ENCODE measurements at regions not wholly inside any gene's neighbourhood (a gene's known extent, or its start where the extent isn't known, plus 50 kb on each side); places are given as distances from the start of the nearest gene placed in this dataset.
"Not testable (repeated sequence)": the region's sequence is repeated elsewhere in the genome, so short reads cannot be mapped to it uniquely, and the experiment has no call there.

DNA sequence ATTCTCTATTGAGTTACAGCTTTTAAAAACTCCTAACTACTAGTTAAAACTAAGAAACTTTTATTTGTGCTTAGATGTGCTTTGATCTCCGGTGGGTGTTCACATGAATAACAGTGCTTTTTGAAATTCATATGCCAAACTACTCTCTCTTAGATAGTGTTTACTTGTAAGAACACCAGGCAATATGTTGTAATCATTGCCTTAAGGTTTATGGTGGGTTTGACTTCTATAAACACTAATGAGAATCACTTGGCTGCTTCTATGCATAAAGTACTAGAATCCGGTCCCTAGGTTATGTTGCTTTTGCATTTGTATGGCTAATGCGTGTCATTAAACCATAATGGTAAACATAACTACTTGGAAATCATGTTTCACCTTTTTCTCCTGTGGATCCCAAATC lies 203.9 kb upstream of the VSTM2A start:
- H3K27ac ChIP-seq = no peak overlapping the region

DNA sequence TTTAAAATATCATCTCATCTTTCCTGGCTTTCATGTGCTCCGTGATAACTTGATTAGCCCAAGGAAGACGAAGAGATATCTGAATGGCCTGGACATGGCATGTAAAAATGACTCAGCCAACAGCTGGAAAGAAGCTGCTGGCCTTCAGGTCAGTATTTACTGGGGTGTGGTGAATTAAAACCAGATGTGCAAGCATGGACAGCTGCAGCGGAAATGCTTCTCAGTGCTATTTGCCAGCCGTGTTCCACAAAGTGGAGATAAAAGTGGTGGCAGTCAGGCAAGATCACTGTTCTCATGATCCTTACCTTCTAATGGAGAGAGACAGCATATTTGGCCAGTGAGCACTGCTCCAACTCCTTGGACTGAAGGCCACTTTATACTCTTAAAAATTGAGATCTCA lies 203.1 kb upstream of the VSTM2A start:
- DNase-seq (ENCODE audit: low read depth, low spot score) = no peak

More for the DNA sequence above, 203.9 kb upstream of the VSTM2A start:
- no peak for DNase-seq (ENCODE audit: low read depth, low spot score)

DNA sequence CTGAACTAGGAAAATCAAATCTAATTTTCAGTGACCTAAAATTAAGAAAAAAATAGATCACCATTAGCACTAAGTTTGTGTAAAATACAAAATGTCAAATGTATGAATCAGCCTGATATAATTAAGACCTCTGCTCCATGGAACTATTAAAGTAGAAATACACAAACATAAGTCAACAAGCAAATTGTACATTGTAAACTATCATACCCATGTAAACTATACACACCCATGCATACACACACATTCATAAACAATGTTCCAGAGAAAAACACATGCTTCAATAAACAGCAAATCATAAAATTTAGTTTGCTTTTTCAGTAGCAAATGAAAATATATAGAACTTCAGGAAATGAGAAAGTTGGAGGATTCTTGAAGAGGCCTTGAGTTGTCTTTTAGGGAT lies 199.7 kb upstream of the VSTM2A start:
- DNase-seq (ENCODE audit: low read depth, low spot score) = no peak
- no peak overlapping the region for H3K27ac ChIP-seq

More for the DNA sequence above, 203.1 kb upstream of the VSTM2A start:
- no peak overlapping the region for H3K27ac ChIP-seq

DNA sequence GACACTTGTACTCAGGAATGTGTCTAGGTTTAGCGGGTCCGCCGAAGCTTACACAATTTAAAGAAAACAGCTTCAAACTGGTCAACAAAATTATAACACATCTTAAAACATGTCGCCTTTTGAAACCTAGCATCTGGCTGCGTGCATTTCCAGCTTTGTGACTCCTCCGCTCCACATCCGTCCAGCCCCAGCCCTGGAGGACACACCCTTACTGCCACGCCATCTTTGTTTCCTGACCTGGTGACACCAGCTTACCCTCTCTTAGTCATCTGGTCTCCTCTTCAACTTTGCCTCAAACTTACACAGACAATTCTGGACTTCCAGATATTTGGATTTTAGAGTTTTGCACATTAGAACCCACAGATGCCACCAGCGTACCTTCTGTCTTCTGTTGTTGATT lies 198.7 kb upstream of the VSTM2A start:
- no peak for DNase-seq (ENCODE audit: low read depth, low spot score)
- H3K27ac ChIP-seq = no peak overlapping the region

DNA sequence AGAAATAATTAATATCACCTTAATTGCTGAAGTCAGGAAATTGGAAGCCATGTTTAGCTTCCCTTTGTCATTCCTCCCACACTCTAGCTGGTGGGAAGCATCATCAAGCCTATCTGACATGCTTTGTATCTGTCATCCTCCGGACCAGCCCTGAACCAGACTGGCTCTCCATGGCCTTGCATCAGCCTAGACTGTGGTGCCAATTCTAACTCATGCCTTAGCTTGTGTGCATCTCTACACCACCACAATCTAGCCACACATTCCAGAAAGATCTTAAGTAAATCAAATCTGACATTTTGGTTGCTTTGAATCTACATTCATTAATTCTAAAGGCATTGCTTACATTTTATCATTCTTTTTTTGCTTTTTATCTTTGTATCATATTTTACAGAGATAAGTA lies 196.4 kb upstream of the VSTM2A start:
- H3K27ac ChIP-seq = no peak overlapping the region
- no peak for DNase-seq (ENCODE audit: low read depth, low spot score)

DNA sequence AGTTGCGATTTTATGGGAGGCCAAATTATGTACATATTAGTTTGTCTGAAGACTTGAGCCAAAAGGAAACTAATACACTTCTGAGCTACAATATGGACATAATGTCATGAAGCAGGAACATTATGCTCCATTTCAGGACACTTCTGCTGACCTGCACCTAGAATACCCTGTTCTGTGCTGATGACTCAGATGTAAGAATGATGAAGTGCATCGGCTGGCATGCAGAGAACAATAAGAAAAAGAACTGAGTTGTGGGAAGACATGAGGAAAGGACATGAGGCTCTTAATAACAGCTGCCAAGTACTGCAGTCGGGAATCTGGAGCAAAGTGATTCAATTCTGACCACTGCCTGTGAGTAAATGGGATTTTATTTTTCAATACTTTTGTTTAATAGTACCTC lies 192.9 kb upstream of the VSTM2A start:
- H3K27ac ChIP-seq = no peak overlapping the region
- peak; percentile 50 for DNase-seq (ENCODE audit: low read depth, low spot score)

DNA sequence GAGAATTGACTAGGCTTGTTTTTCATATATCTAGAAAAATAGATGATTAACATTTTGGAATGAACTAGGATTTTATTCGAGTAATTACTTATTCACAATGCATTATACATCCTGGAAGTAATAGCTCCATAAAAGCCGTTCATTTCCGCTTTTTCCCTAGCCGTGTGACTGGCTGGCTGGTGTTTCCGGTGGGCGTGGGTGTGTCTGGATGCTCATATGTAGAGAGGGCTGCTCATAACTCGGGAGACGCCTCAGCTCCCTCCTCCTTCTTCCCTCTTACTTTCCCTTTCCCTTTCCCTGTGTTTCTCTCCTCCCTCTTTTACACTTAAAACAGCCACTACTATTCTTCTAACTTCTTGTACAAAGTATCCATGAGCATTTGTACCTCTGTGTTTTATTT lies 187.7 kb upstream of the VSTM2A start:
- DNase-seq (ENCODE audit: low read depth, low spot score) = no peak
- H3K27ac ChIP-seq = no peak overlapping the region

DNA sequence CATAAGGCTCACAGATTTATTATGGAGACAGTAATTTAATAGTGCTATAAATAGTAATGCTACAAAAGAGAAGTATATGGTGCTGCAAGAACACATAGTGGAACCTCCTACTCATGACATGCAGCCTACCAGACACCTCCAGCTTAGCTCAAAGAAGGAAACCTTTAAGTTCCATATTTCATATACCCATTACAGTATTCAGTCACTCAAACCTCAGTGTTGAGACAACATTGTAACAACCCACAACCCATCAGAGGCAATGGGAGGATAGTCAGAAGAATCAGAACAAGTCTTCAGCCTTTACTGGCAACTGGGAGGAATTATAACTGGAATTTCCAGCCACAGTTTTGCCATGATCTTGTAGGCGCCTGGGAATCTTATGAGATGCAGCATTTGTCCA lies 186.3 kb upstream of the VSTM2A start:
- DNase-seq (ENCODE audit: low read depth, low spot score) = no peak
- H3K27ac ChIP-seq = no peak overlapping the region

DNA sequence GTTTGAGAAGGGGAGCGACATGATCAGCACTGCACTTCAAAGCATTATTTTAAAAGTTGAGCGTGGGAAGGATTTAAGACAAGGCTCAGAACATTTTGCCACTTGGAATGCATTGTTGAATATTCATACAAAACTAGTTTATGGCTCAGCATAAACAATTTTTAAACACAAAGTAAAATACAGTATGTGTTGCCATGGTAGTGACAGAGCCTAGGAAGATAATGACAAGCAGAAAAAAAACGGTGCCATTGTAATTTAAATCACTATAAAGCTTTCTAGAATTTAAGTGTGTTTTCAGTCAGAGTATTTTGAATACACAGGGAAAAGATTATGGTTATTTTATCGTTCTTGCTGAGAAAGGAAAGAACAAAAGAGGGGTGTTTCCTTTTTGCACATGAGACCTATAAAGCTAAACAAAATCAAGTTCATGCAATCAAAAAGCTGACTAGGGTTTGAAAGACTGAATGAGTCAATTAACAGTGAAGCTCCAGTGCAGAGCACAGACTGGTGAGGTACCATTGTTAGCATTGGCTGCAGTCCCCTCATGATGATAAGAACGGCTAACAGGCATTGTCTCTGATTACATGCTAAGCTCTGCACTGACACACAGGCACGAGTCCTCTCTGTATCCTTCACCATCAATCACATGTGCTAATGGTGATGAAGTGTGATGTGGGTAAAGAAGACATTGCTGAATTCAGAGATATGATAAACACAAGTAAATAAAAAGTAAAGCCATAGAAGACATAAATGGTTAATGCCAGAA lies 181.9 kb upstream of the VSTM2A start:
- H3K27ac ChIP-seq = no peak overlapping the region
- DNase-seq (ENCODE audit: low read depth, low spot score) = no peak

DNA sequence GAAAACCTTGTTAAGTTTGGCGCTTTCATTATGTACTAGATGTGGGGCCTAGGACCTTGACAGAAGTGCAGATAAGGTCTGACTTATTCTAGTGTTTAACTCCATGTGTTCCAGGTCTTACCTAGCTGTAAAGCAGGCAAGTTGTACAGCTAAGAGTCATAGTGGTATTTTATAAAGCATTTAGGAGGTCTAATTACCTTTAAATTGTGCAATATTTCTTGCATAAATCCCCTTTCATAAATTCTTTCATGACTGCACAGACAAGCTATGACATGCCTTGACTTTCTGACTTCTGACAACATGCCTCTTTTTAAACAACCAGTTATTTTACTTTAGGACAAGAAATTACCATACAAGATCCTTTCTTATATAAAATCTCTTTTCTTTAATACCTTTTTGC lies 151.6 kb upstream of the VSTM2A start:
- DNase-seq (ENCODE audit: low read depth, low spot score) = peak; percentile 68
- H3K27ac ChIP-seq = peak overlapping the region; percentile 11

DNA sequence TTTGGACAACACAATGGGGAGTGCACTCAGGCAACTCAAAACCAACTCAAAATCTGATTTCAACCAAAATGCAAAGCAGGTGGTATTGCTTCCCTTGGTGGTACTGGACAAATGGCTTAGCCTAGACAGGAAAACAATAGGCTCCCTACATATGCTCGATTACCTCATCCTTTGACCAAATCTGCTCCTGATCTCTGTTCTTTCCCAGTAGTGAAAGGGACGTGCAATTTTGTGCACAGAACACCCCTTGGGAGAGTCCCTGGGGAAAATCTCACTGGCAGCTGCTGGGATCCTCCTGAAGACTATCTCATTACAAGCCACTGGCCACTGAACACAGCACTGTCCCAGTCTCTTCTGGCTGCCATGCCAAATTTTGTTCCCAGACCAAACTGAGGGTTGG lies 149.2 kb upstream of the VSTM2A start:
- DNase-seq (ENCODE audit: low read depth, low spot score) = no peak
- no peak overlapping the region for H3K27ac ChIP-seq

DNA sequence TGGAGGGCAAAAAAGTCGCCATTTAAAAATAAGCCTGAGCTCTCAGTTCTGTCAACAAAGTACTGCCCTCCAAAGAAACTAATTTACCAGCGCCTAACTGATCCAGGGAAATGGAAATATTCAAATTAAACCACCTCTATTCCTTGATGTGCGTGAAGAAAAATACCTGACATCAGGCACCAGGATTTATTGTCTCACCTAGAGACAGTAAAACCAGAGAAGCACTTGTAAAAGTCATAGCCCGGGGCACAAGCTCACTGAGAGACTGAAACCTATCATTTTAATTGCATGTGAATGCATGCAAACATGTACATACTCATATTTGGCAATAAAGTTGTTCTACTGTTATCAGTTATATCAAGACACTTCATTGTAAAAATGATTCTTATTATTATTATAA lies 147.3 kb upstream of the VSTM2A start:
- peak; percentile 27 for DNase-seq (ENCODE audit: low read depth, low spot score)
- H3K27ac ChIP-seq = no peak overlapping the region

DNA sequence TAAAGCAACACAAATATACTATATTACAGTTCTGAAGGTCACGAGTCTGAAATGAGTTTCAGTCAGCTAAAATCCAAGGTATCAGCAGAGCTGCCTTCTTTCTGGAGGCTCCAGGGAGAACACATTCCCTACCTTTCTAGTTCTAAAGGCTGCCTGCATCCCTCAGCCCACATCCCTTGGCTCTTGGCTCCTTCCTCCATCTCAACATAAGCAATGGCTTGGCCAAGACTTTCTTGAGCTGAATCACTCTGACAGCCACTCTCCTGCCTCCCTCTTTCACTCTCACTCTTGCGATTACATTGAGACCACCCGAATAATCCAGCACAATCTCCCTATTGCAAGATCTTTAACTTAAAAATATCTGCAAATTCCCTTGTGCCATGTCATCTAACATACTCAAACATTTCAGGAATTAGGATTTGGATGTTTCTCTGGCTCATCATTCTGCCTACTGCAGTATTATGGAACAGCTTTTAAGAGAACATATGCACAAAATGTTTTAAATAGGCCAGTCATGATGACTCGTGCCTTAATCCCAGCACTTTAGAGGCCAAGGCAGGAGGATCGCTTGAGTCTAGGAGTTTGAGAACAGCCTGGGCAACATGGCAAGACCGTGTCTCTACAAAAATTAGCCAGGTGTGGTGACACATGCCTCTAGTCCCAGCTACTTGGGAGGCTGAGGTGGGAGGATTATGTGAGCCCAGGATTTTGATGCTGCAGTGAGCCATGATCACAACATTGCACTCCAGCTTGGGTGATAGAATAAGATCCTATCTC lies 144.2 kb upstream of the VSTM2A start:
- H3K27ac ChIP-seq = no peak overlapping the region
- DNase-seq (ENCODE audit: low read depth, low spot score) = no peak

DNA sequence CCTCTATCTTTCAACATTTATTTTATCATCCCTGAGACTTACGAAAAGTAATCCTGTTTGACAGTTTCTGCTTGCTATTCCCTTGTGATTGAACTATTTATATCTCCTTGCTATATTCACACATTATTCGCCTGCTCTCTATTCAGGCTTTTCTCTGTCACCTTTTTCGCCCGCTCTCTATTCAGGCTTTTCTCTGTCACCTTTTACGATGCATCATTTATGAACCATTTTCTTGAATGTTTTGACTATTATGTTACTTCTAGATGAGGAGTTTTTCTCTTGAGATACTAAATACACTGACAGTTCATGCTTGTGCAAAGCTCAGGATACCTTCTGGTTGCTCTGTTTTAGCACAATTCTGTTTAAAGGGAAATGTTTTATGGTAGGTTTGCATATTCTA lies 143.3 kb upstream of the VSTM2A start:
- H3K27ac ChIP-seq = no peak overlapping the region
- DNase-seq (ENCODE audit: low read depth, low spot score) = no peak

DNA sequence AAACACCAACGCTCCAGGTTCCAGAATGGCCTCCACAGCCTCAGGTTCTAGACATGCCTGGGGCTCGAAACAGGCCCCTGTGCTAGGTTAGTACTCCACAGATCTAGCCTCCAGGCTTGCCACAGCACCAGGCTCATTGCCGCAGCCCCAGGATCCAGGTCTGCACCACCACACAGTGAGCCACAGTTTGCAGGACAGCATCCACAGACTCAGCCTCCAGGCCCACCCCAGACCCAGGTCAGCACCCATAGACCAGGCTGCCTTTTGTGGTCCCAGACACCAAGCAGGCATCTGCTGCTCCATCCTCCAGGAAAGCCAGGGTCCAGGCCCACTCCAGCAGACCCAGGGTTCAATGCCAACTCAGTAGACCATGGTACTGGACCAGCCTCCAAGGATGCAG lies 132.3 kb upstream of the VSTM2A start:
- DNase-seq (ENCODE audit: low read depth, low spot score) = no peak
- H3K27ac ChIP-seq = no peak overlapping the region

DNA sequence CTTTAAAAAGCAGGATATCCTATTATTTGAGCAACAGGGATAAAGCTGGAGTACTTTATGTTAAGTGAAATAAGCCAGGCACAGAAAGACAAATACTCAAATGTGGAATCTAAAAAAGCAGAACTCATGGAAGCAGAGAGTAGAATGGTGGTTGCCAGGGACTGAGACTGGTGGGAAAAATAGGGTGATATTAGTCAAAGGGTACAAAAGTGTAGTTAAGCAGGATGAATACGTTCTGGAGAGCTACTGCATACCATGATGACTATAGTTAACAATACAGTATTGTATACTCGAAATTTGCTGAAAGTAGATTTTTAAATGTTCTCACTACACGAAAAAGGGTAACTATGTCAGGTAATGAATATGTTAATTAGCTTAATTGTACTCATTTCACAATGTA lies 125.5 kb upstream of the VSTM2A start:
- H3K27ac ChIP-seq = no peak overlapping the region
- no peak for DNase-seq (ENCODE audit: low read depth, low spot score)

DNA sequence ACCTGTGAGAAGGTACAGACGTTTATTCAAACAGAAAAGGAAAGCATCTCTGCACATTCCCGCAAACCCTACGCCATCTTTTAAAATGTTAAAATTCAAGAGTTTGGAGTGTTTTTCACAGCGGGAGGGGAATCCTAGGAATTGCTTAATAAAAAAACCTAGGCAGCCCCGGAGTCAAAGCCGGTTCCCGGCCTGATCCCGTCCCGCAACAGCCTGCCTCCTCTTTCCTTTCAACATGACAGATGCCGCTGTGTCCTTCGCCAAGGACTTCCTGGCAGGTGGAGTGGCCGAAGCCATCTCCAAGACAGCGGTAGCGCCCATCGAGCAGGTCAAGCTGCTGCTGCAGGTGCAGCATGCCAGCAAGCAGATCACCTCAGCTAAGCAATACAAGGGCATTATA lies 123.0 kb upstream of the VSTM2A start:
- H3K27ac ChIP-seq = no peak overlapping the region
- DNase-seq (ENCODE audit: low read depth, low spot score) = no peak

DNA sequence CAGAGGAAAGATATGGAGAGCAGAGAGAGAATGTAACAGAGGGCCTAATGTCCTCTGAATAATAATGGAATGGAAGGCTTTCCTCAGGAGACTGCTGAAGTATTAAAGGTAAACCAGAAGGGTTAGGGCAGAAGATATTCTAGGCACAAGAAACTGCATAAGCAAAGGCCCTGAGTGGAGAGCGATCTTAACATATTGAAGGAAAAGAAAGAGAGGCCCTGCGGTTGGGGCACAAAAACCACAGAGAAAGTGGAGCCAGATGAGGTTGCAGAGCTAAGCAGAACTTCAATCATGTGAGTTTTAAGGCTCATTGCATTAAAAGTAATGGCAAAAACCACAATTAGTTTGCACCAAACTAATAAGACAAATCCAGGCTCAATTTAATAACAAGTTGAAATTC lies 115.8 kb upstream of the VSTM2A start:
- H3K27ac ChIP-seq = no peak overlapping the region
- DNase-seq (ENCODE audit: low read depth, low spot score) = no peak

DNA sequence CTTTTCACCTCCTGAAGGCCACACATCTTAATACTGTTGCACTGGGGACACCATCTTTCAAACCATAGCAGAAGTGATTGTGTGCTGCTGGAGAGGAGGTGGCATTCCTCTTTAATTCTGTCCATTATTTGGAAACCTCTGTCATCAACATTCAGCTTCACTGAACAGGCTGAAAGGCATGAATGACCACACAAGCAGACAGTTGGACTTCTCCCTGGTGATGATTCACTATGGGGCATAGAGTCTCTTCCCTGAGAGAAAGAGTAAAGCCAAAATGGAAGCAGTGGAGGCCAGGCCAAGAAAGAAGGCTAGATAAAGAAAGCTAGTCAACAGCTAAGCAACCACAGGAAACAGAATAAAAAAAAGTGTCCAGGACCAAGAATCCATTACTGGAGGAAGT lies 113.1 kb upstream of the VSTM2A start:
- no peak overlapping the region for H3K27ac ChIP-seq
- DNase-seq (ENCODE audit: low read depth, low spot score) = no peak

DNA sequence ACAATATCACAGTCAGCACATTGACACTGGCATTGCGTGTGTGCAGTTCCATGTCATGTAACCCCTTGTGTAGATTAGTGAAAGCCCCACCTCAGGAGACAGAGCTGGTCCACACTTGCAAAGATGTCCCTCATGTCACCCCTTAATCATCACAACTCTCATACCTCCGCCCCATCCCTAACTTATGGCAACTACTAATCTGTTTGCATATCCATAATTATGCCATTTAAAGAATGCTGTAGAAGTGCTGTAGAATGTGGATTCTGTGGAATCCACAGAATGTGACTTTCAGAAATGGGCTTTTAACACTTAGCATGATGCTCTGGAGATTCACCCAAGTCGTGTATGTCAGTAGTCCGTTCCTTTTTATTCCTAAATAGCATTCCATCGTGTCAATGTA lies 102.8 kb upstream of the VSTM2A start:
- H3K27ac ChIP-seq = no peak overlapping the region
- DNase-seq (ENCODE audit: low read depth, low spot score) = no peak

DNA sequence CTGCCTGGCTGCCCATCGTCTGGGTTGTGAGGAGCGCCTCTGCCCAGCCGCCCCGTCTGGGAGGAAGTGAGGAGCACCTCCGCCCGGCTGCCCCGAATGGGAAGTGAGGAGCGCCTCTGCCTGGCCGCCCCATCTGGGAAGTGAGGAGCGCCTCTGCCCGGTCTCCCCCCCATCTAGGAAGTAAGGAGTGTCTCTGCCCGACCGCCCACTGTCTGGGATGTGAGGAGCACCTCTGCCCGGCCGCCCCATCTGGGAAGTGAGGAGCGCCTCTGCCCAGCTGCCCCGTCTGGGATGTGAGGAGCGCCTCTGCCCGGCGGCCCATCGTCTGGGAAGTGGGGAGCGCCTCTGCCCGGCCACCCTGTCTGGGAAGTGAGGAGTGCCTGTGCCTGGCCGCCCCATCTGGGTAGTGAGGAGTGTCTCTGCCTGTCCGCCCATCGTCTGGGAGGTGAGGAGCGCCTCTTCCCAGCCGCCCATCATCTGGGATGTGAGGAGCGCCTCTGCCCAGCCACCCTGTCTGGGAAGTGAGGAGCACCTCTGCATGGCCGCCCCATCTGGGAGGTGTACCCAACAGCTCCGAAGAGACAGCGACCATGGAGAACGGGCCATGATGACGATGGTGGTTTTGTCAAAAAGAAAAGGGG lies 98.0 kb upstream of the VSTM2A start:
- not testable (repeated sequence) for DNase-seq (ENCODE audit: low read depth, low spot score)

More for the DNA sequence above, 98.0 kb upstream of the VSTM2A start:
- not testable (repeated sequence) for H3K27ac ChIP-seq
